ENCODE measurements at regions not wholly inside any gene's neighbourhood (a gene's known extent, or its start where the extent isn't known, plus 50 kb on each side); places are given as distances from the start of the nearest gene placed in this dataset.
"Not testable (repeated sequence)": the region's sequence is repeated elsewhere in the genome, so short reads cannot be mapped to it uniquely, and the experiment has no call there.

- in situ Hi-C loops (cut with HindIII; ENCODE audit: low sequenced_read_pairs): not testable (repeated sequence)
These were observed 407.2 kb downstream of the PSAT1 start for GRCh38 chr9:78704153-78704552.

DNA sequence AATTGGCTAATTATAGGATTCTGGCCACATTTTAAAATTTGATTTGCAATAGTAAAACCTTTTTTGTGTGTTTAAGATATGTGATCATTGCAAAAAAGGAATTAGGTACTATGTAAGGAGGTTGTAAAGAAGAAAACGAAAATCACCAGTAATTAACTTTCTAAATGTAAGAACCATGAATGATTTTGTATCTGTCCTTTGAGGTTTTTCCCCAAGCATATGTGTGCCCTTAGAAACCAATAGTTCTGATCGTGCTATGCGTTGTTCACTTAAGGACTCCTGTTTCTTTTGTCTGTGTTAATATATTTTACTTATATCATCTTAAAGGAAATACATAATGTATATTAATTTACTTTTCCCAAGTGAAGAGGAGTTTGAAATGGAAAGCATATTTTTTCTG, 410.2 kb downstream of the PSAT1 start:
- in situ Hi-C loops (cut with HindIII; ENCODE audit: low sequenced_read_pairs): no loop called here

DNA sequence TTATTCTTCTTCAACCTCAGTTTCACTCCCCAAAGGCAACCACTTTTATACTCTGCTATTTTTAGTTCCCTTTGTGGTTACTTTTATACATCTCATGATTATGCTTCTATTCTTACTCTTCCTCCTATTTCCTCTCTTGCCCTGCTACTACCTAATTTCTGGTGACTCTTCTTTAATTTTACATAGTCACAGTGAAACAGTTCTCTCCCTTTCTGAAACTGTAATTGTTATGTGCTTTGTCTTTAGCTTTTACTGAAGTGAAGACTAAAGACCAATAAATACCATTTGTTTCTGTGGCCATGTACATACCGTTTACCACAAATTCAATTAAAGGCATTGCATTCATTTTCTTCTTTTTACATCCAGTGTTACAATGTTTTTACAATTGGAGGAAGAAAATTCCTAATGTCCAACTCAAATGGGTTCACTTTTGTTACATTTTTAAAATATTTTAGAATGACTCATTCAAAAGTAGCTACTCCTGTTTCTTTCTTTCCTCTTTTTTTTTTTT, 410.6 kb downstream of the PSAT1 start:
- in situ Hi-C loops (cut with HindIII; ENCODE audit: low sequenced_read_pairs): no loop called here

DNA sequence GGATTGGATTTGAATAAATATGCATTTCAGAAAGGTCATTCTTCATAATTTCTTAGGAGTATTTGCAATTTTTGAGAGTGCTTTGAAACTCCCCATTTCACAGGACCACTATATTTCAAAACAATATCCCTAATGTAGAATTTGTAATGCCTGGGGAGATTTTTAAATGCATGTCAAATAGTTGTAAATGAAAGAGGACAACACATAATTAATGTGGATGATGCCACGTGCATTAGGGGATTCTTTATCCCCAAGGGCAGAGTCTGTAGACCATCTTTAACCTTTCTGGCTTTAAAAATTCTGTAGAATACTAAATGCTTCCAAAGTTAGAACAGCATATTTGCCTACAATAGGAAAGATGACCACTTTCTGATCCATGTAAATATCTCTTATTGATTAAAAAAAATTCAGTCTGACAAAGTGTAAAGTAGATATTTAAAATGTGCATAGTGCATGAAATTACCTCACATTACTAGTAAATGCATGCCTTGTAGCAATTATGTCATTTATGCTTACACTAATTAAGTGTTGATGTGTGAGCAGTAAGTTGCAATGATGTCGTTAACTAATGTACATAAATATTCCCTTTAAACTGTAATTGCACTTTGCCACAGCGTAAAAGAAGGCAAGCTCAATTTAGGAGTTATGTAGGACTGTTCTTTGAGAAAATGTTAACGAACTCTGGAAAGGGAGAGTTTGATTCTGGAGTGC, 416.1 kb downstream of the PSAT1 start:
- in situ Hi-C loops (cut with HindIII; ENCODE audit: low sequenced_read_pairs): no loop called here

GRCh38 chr9:78713614-78714405, 416.9 kb downstream of the PSAT1 start:
- in situ Hi-C loops (cut with HindIII; ENCODE audit: low sequenced_read_pairs): no loop called here

DNA sequence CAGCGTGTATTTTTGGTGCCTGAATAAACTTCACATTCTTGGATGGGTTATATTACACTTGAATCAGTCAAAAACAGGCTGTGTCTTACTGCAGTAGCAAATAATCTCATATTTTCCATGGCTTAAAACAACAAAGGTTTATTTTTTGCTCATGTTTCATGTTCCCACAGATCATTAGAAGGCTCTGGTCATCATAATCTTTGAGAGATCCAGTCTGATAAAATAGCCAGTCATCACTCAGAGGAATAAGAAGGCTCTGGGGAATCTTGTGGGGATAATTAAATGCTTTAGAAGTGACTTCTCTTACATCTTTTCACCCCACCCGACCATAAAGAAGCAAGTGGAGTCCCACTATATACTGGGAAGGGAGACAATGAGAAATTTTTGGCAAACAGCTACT, 417.7 kb downstream of the PSAT1 start:
- in situ Hi-C loops (cut with HindIII; ENCODE audit: low sequenced_read_pairs): no loop called here

DNA sequence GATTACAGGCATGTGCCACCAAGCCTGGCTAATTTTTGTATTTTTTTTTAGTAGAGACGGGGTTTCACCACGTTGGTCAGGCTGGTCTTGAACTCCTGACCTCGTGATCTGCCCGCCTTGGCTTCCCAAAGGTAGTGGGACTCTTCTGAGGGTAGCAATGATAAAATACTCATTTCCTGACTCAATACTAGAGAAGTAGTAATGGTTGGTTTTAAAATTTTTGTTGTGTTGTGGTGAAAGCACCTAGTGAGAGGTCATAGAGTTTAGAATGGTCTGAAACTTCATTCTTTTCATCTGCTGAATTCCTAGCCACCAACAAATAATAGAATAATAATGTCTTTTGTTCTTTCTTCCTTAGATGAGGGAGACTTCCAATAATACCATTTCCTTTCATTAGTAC, 422.1 kb downstream of the PSAT1 start:
- in situ Hi-C loops (cut with HindIII; ENCODE audit: low sequenced_read_pairs): not testable (repeated sequence)

DNA sequence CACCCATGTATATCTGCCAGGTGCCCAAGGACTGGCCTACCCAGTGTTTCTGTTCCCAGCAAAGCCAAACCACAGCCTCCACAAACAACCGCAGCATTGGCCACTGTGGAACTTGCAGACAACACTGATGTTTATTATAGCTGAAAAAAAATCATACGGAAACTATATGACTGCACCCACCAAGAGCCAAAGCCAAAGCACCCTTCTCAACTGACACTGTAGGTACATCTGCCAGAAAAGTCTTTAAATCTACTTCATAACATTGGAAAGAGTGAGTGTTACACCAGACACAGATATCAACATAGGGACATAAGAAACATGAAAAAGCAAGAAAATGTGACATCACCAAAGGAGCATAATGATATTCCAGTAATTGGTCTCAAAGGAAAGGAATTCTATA, 428.0 kb downstream of the PSAT1 start:
- in situ Hi-C loops (cut with HindIII; ENCODE audit: low sequenced_read_pairs): no loop called here

DNA sequence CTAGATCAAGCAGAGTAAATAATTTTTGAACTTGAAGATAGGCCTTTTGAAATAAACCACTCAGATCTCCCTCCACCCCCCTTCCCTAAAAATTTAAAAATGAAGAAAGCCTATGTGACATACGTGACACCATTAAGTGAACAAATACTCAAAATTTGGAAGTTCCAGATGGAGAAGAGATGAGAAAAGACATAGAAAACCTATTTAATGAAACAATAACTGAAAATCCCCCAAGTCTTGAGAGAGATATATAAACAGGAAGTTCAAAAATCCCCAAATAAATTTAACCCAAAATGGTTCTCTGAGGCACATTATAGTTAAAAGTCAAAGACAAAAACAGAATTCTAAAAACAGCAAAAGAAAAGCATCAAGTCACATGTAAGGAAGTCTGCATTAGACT, 428.6 kb downstream of the PSAT1 start:
- in situ Hi-C loops (cut with HindIII; ENCODE audit: low sequenced_read_pairs): no loop called here

GRCh38 chr9:78745331-78745730, 448.4 kb downstream of the PSAT1 start:
- in situ Hi-C loops (cut with HindIII; ENCODE audit: low sequenced_read_pairs): no loop called here

- in situ Hi-C loops (cut with HindIII; ENCODE audit: low sequenced_read_pairs): no loop called here
These were observed 449.1 kb downstream of the PSAT1 start for GRCh38 chr9:78746010-78746409.

DNA sequence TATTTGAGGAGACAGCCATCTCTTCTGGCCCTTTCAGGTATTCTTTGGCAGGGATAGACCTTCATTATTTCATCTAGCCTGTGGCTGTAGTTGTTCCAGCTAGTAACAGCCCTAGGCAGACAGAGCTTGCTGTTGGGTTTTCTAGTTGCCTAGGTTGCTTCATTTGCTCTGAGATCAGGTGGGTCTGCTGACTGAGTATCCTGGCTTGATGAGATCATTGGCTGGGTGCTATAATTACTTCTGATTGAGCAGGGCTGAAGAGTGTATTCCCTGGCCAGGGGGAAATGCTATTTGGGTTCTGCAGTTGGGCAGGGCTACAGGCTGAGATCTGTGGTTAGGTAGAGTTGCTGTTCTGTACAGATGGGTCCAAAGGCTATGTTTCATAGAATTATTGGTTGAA, 456.1 kb downstream of the PSAT1 start:
- in situ Hi-C loops (cut with HindIII; ENCODE audit: low sequenced_read_pairs): loop anchor here (25.0 kb wide), 1 partner anchor 91 kb away; no protein-coding TSS in a partner anchor

DNA sequence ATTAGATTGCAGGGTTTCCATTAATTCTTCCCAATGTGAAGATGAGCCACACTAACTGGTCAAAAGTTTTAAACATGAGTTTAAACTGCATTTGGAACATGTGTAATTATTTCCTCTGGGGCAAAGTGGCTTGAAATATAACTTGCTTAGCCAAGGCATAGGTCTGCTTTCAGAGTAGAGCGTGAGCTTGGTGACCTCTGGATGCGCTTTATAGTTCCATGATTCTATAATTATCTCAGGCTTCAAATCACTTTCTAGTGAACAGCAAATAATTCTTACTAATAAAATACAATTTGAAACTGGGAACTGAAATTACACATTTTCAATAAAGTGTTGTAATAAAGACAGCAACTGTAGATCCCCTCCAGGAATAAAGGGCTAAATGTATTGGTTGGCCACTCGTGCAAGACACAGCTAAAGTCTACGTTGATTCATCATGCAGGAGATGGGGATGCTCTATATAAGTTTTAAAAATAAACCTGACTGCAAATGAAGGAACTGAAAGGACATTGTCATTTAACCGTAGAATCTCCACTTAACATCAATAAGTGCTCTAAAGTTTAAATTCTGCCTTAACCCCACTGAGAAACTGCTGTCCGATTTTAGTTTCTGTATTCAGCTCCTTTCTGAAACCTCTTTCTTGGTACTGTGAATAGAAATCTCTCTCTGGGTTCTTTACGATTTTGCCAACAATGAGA, 460.0 kb downstream of the PSAT1 start:
- in situ Hi-C loops (cut with HindIII; ENCODE audit: low sequenced_read_pairs): loop anchor here (25.0 kb wide), 1 partner anchor 95 kb away; no protein-coding TSS in a partner anchor

DNA sequence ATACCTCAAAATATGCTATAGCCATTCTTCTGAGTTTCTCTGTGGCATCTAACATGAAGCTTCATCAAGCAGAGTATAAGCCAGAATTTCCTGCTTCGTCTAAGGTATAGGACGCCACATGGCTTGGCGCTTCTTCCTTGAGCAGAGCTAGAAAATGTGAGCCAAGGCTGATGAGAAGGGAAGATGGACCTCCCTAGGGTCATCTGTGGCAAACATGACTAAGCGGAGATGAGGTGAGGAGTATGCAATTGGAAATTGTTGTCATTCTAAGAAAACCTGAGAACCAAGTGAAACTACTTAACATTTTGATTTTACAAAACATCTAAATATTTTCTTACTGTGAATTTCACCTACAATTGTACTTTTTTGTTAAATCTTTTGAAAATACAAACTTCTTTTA, 466.5 kb downstream of the PSAT1 start:
- in situ Hi-C loops (cut with HindIII; ENCODE audit: low sequenced_read_pairs): loop anchor here (25.0 kb wide), 1 partner anchor 101 kb away; no protein-coding TSS in a partner anchor

DNA sequence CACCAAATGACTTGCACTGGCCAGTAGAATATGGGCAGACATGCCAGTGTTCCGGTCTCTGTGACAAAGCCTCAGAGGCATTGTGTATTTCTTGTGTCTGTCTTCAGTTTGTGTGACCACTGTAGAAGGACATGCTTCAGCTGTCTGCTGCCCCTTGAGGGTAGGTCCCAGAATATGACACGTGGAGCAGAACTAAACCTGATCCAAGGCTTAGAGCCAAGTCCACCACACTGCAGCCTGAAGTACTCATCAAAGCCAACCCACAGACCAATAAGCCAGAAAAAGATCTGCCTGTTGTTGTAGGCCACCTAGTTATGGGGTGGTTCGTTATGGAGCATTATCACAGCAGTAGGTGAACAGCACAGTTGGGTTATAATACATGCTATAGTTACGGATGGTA, 468.9 kb downstream of the PSAT1 start:
- in situ Hi-C loops (cut with HindIII; ENCODE audit: low sequenced_read_pairs): loop anchor here (25.0 kb wide), 1 partner anchor 104 kb away; no protein-coding TSS in a partner anchor

DNA sequence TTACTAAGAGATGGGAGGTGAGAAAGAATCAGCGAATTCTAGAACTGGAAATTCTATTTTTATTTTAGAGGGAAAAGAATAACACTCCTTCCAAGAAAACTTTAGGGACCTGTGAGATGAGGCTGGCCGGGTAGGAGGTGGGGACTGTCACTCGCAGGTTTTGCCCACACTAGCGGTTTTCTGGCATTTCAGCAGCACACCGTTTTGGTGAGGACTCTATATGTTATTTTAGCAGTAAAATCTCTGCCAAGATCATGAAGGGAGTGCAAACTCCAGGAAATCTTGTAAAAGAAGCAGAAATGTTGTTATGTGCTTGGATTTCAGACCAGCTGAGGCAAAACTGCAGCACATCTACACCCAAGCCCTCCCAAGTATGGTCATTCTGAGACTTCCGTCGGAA, 470.6 kb downstream of the PSAT1 start:
- in situ Hi-C loops (cut with HindIII; ENCODE audit: low sequenced_read_pairs): loop anchor here (25.0 kb wide), 1 partner anchor 105 kb away; no protein-coding TSS in a partner anchor

- in situ Hi-C loops (cut with HindIII; ENCODE audit: low sequenced_read_pairs): loop anchor here (25.0 kb wide), 1 partner anchor 107 kb away; no protein-coding TSS in a partner anchor
These were observed 472.8 kb downstream of the PSAT1 start for GRCh38 chr9:78769690-78770089.

DNA sequence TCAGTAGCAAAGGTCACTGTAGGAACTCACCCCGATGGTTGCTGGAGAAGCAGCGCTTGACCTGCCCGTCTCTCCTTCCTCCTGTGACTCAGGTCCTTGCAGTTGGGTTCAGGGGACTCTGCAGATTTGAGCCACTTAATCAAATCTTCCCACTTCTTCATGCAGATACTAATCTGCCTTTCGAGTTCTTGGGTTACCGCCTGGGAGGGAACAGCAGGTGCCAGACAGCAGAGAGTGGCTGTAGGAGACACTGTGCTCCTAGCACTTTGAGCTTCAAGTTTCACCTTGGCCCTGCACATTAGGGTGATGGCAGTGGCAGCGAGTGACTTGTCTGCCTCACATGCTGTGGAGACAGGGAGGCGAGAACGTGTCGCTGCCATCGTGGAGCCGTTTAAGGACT, 478.3 kb downstream of the PSAT1 start:
- in situ Hi-C loops (cut with HindIII; ENCODE audit: low sequenced_read_pairs): no loop called here

- in situ Hi-C loops (cut with HindIII; ENCODE audit: low sequenced_read_pairs): no loop called here
These were observed 478.9 kb downstream of the PSAT1 start for GRCh38 chr9:78775696-78776295.

DNA sequence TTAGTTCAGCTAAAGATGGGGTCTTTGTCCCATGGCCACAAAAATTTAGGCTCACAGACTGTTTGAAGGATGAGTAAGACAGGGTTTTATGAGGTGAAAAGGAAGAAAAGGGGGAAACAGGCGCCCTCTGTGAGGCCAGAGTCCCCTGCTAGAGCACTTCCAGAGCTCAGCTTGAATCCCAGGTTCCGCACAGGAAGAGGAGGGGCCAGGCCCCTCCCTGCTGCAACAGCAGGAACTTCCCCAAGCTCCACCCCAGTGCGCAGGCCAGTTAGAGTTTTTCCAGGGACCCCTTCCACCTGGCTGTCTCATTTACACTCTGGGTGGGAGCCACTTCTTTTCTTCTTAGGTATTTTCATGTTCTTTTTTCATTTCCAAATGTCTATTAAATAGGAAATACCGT, 480.8 kb downstream of the PSAT1 start:
- in situ Hi-C loops (cut with HindIII; ENCODE audit: low sequenced_read_pairs): no loop called here

DNA sequence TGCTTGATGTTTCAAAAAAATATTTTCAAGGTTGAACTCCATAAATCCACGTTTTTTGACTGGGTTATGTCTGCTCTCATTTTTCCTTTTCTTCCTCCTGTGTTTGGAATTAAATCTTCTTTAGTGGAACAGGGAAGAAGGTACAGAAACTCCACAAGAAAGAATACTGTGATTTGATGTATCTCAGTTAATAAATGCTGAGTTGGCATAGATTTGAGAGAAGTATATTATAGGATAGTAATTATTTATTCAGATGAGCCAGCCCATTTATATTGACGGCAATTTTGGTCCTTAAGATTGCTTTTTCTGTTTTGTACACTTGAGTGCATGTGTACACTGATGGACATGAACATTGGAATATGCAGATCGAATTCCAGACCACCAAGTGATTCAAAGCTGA, 481.4 kb downstream of the PSAT1 start:
- in situ Hi-C loops (cut with HindIII; ENCODE audit: low sequenced_read_pairs): no loop called here

All from endothelial cell of hepatic sinusoid (primary cell).